ENCODE measurements at regions not wholly inside any gene's neighbourhood (a gene's known extent, or its start where the extent isn't known, plus 50 kb on each side); places are given as distances from the start of the nearest gene placed in this dataset.

GRCh38 chr1:177448652-177449357 lies 278.0 kb downstream of the BRINP2 start:
- no peak for FAIRE-seq
- TF ChIP-seq POLR2A (IDR thresholded peaks at IDR 0.05; ENCODE audit: low read depth, low read length): no peak
- TF ChIP-seq POLR2AphosphoS5 (IDR thresholded peaks at IDR 0.05; ENCODE audit: low read depth, low read length): no peak
- TF ChIP-seq TAF1 (IDR thresholded peaks at IDR 0.05; ENCODE audit: borderline replicate concordance, low read depth, low read length): no peak
- no peak for DNase-seq (ENCODE audit: insufficient read length)

- FAIRE-seq (no peak), DNase-seq (ENCODE audit: insufficient read length) (no peak)
- TF ChIP-seq POLR2AphosphoS5 (IDR thresholded peaks at IDR 0.05; ENCODE audit: low read depth, low read length): no peak
- TF ChIP-seq TAF1 (IDR thresholded peaks at IDR 0.05; ENCODE audit: borderline replicate concordance, low read depth, low read length): no peak
- no peak for TF ChIP-seq POLR2A (IDR thresholded peaks at IDR 0.05; ENCODE audit: low read depth, low read length)
Measured at GRCh38 chr1:177448036-177448615, 277.4 kb downstream of the BRINP2 start.

- DNase-seq (ENCODE audit: insufficient read length) (no peak), FAIRE-seq (no peak)
- TF ChIP-seq TAF1 (IDR thresholded peaks at IDR 0.05; ENCODE audit: borderline replicate concordance, low read depth, low read length) (no peak), POLR2AphosphoS5 (IDR thresholded peaks at IDR 0.05; ENCODE audit: low read depth, low read length) (no peak), POLR2A (IDR thresholded peaks at IDR 0.05; ENCODE audit: low read depth, low read length) (no peak)
Measured at GRCh38 chr1:177444997-177445746, 274.4 kb downstream of the BRINP2 start.

- FAIRE-seq (no peak), DNase-seq (ENCODE audit: insufficient read length) (no peak)
- TF ChIP-seq POLR2AphosphoS5 (IDR thresholded peaks at IDR 0.05; ENCODE audit: low read depth, low read length): no peak
- no peak for TF ChIP-seq TAF1 (IDR thresholded peaks at IDR 0.05; ENCODE audit: borderline replicate concordance, low read depth, low read length)
Measured at GRCh38 chr1:177443003-177443402, 272.2 kb downstream of the BRINP2 start.

GRCh38 chr1:177442584-177442983 lies 271.8 kb downstream of the BRINP2 start:
- TF ChIP-seq POLR2A (IDR thresholded peaks at IDR 0.05; ENCODE audit: low read depth, low read length): no peak
- no peak for TF ChIP-seq POLR2AphosphoS5 (IDR thresholded peaks at IDR 0.05; ENCODE audit: low read depth, low read length)
- no peak for TF ChIP-seq TAF1 (IDR thresholded peaks at IDR 0.05; ENCODE audit: borderline replicate concordance, low read depth, low read length)
- FAIRE-seq: no peak
- no peak for DNase-seq (ENCODE audit: insufficient read length)

- TF ChIP-seq TAF1 (IDR thresholded peaks at IDR 0.05; ENCODE audit: borderline replicate concordance, low read depth, low read length): no peak
- TF ChIP-seq POLR2A (IDR thresholded peaks at IDR 0.05; ENCODE audit: low read depth, low read length): no peak
- no peak for TF ChIP-seq POLR2AphosphoS5 (IDR thresholded peaks at IDR 0.05; ENCODE audit: low read depth, low read length)
- FAIRE-seq: no peak
Measured at GRCh38 chr1:177441281-177441680, 270.5 kb downstream of the BRINP2 start.

GRCh38 chr1:177440821-177441220 lies 270.1 kb downstream of the BRINP2 start:
- DNase-seq (ENCODE audit: insufficient read length) (no peak), FAIRE-seq (no peak)
- TF ChIP-seq POLR2A (IDR thresholded peaks at IDR 0.05; ENCODE audit: low read depth, low read length): no peak
- TF ChIP-seq TAF1 (IDR thresholded peaks at IDR 0.05; ENCODE audit: borderline replicate concordance, low read depth, low read length): no peak
- no peak for TF ChIP-seq POLR2AphosphoS5 (IDR thresholded peaks at IDR 0.05; ENCODE audit: low read depth, low read length)

More at GRCh38 chr1:177441281-177441680, 270.5 kb downstream of the BRINP2 start:
- DNase-seq (ENCODE audit: insufficient read length): no peak

GRCh38 chr1:177439301-177439700 lies 268.5 kb downstream of the BRINP2 start:
- DNase-seq (ENCODE audit: insufficient read length): no peak
- TF ChIP-seq TAF1 (IDR thresholded peaks at IDR 0.05; ENCODE audit: borderline replicate concordance, low read depth, low read length) (no peak), POLR2AphosphoS5 (IDR thresholded peaks at IDR 0.05; ENCODE audit: low read depth, low read length) (no peak), POLR2A (IDR thresholded peaks at IDR 0.05; ENCODE audit: low read depth, low read length) (no peak)

GRCh38 chr1:177435364-177435763 lies 264.6 kb downstream of the BRINP2 start:
- TF ChIP-seq TAF1 (IDR thresholded peaks at IDR 0.05; ENCODE audit: borderline replicate concordance, low read depth, low read length) (no peak), POLR2A (IDR thresholded peaks at IDR 0.05; ENCODE audit: low read depth, low read length) (no peak), POLR2AphosphoS5 (IDR thresholded peaks at IDR 0.05; ENCODE audit: low read depth, low read length) (no peak)
- FAIRE-seq: no peak
- DNase-seq (ENCODE audit: insufficient read length): no peak

More at GRCh38 chr1:177439301-177439700, 268.5 kb downstream of the BRINP2 start:
- no peak for FAIRE-seq

GRCh38 chr1:177432897-177433296 lies 262.1 kb downstream of the BRINP2 start:
- no peak for DNase-seq (ENCODE audit: insufficient read length)
- no peak for TF ChIP-seq POLR2AphosphoS5 (IDR thresholded peaks at IDR 0.05; ENCODE audit: low read depth, low read length)
- TF ChIP-seq POLR2A (IDR thresholded peaks at IDR 0.05; ENCODE audit: low read depth, low read length): no peak
- no peak for TF ChIP-seq TAF1 (IDR thresholded peaks at IDR 0.05; ENCODE audit: borderline replicate concordance, low read depth, low read length)
- peak; percentile 30 for FAIRE-seq

GRCh38 chr1:177431123-177431522 lies 260.4 kb downstream of the BRINP2 start:
- DNase-seq (ENCODE audit: insufficient read length) (no peak), FAIRE-seq (no peak)
- TF ChIP-seq TAF1 (IDR thresholded peaks at IDR 0.05; ENCODE audit: borderline replicate concordance, low read depth, low read length) (no peak), POLR2A (IDR thresholded peaks at IDR 0.05; ENCODE audit: low read depth, low read length) (no peak), POLR2AphosphoS5 (IDR thresholded peaks at IDR 0.05; ENCODE audit: low read depth, low read length) (no peak)

Measured in GM12892 (cell line).